NOMO-1 (cell line): ENCODE measurements at regions not wholly inside any gene's neighbourhood (a gene's known extent, or its start where the extent isn't known, plus 50 kb on each side); places are given as distances from the start of the nearest gene placed in this dataset.

Experiments used
- DNase-seq, 2 experiments: peaks; one replicate each; lab custom pipeline; 2025; ENCODE audit not compliant: unreplicated experiment in 2 of 2; lab: John Stamatoyannopoulos, UW

GRCh38 chr9:134227451-134228411, 63.4 kb upstream of the RNU6ATAC start:
- DNase-seq, result no peak

- DNase-seq, result no peak
Observed at GRCh38 chr9:134228649-134229048, 64.3 kb upstream of the RNU6ATAC start.

GRCh38 chr9:134229466-134230091, 65.2 kb upstream of the RNU6ATAC start:
- DNase-seq, result no peak

GRCh38 chr9:134230092-134230941, 66.0 kb upstream of the RNU6ATAC start:
- DNase-seq, result no peak

GRCh38 chr9:134230942-134231325, 66.6 kb upstream of the RNU6ATAC start:
- no peak for DNase-seq

- DNase-seq, result no peak
Observed at GRCh38 chr9:134231330-134231745, 67.0 kb upstream of the RNU6ATAC start.

- no peak for DNase-seq
Observed at GRCh38 chr9:134231767-134232166, 67.4 kb upstream of the RNU6ATAC start.

- DNase-seq, result no peak
Observed at GRCh38 chr9:134233022-134233421, 68.7 kb upstream of the RNU6ATAC start.

GRCh38 chr9:134234001-134234660, 69.8 kb upstream of the RNU6ATAC start:
- no peak for DNase-seq

- DNase-seq, result no peak
Observed at GRCh38 chr9:134234687-134235359, 70.5 kb upstream of the RNU6ATAC start.

GRCh38 chr9:134235366-134235765, 71.0 kb upstream of the RNU6ATAC start:
- no peak for DNase-seq

- no peak for DNase-seq
Observed at GRCh38 chr9:134236001-134236421, 71.6 kb upstream of the RNU6ATAC start.

- DNase-seq, result no peak
Observed at GRCh38 chr9:134236935-134237629, 72.7 kb upstream of the RNU6ATAC start.

- DNase-seq, result no peak
Observed at GRCh38 chr9:134237630-134238265, 73.4 kb upstream of the RNU6ATAC start.

- no peak for DNase-seq
Observed at GRCh38 chr9:134239130-134239903, 75.0 kb upstream of the RNU6ATAC start.

GRCh38 chr9:134239939-134240338, 75.6 kb upstream of the RNU6ATAC start:
- no peak for DNase-seq

GRCh38 chr9:134240361-134240760, 76.0 kb upstream of the RNU6ATAC start:
- no peak for DNase-seq

- DNase-seq, result no peak
Observed at GRCh38 chr9:134242706-134243105, 78.3 kb upstream of the RNU6ATAC start.
